ENCODE measurements at regions not wholly inside any gene's neighbourhood (a gene's known extent, or its start where the extent isn't known, plus 50 kb on each side); places are given as distances from the start of the nearest gene placed in this dataset.

DNA sequence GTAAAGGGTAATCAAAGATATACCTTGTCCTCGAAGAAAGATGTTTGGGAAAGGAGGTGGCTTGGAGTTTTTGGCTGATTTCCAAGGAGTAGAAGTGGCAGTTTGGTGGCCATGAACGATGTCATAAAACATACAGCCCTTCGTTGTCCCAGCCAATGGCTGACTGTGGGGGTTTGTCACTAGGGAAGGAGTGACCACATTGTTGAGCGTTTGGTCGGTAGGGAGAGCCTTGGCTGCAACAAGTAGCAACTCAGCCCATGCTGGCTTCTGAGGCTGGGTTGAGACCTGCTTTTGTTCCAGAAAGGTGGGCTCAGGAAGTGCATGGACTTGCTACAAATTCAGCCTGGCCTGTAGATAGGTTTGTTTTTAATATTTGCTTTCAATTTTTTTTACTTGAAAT, 128.3 kb downstream of the BOD1 start:
- Histone ChIP-seq H3K23me2 (ENCODE audit: low read depth, low read length) (no peaks in the 10 kb centered on the region), H3K4ac (replicated peaks; ENCODE audit: insufficient read length, low read depth, low read length) (no peak overlapping the region), H2BK5ac (ENCODE audit: low read depth, low read length) (no peak overlapping the region), H3K9me3 (ENCODE audit: insufficient read depth in 2 of 2, low read depth in 1 of 2, low read length in 1 of 2) (no peaks in the 10 kb centered on the region), H3K79me2 (ENCODE audit: control insufficient read depth in 1 of 2, insufficient read depth in 2 of 2, low read length in 2 of 2) (no peaks in the 10 kb centered on the region), H3K4me3 (ENCODE audit: extremely low read depth in 1 of 4, insufficient read depth in 2 of 4, low read depth in 3 of 4, low read length in 4 of 4) (no peak overlapping the region), H2BK12ac (ENCODE audit: low read depth, low read length) (no peak overlapping the region), H4K8ac (ENCODE audit: extremely low read depth, insufficient read depth, low read length) (no peak overlapping the region), H4K20me1 (replicated peaks in 1 of 2; ENCODE audit: control insufficient read depth in 1 of 2, insufficient read depth in 2 of 2, low read length in 2 of 2) (no peaks in the 10 kb centered on the region), H3K4me1 (replicated peaks in 1 of 4; ENCODE audit: control insufficient read depth in 3 of 4, insufficient read depth in 4 of 4, low read length in 3 of 4) (no peaks in the 10 kb centered on the region; a peak in 1 of 7 replicates), H3K4me2 (ENCODE audit: insufficient read depth in 1 of 2, low read depth in 2 of 2, low read length in 2 of 2) (no peak overlapping the region), H3K79me1 (ENCODE audit: low read depth, low read length) (no peaks in the 10 kb centered on the region), H3K23ac (ENCODE audit: insufficient read length) (no peak overlapping the region), H2AK5ac (ENCODE audit: low read depth, low read length) (no peak overlapping the region), H3K36me3 (ENCODE audit: control insufficient read depth in 2 of 4, insufficient read depth in 4 of 4, low read length in 3 of 4) (no peaks in the 10 kb centered on the region), H3K14ac (ENCODE audit: insufficient read length) (no peak overlapping the region), H2BK15ac (ENCODE audit: low read length) (no peak overlapping the region), H2AFZ (ENCODE audit: low read length) (no peak overlapping the region), H2BK120ac (replicated peaks; ENCODE audit: low read depth, low read length) (no peak overlapping the region), H3K9ac (replicated peaks in 1 of 4; ENCODE audit: extremely low read depth in 1 of 4, low read depth in 3 of 4, low read length in 3 of 4) (no peak overlapping the region), H3K18ac (ENCODE audit: extremely low read depth, low read length) (no peak overlapping the region), H3K27ac (ENCODE audit: low read depth, low read length) (no peak overlapping the region), H4K5ac (ENCODE audit: insufficient read length, low read depth, low read length) (no peak overlapping the region), H2BK20ac (ENCODE audit: low read length) (no peak overlapping the region), H3K56ac (replicated peaks; ENCODE audit: insufficient read length, low read depth, low read length) (no peak overlapping the region), H4K91ac (replicated peaks; ENCODE audit: insufficient read length, low read length) (no peak overlapping the region), H3K27me3 (replicated peaks in 1 of 4; ENCODE audit: control insufficient read depth in 3 of 4, extremely low read depth in 1 of 4, insufficient read depth in 3 of 4, low read length in 3 of 4) (no peaks in the 10 kb centered on the region)
- FAIRE-seq: no peak
- TF ChIP-seq CTBP2 (IDR thresholded peaks at IDR 0.05; ENCODE audit: borderline replicate concordance, insufficient read depth, insufficient read length, low read length): no peak
- TF ChIP-seq EGR1 (IDR thresholded peaks at IDR 0.05; ENCODE audit: borderline replicate concordance, low read depth, low read length): no peak
- no peak for TF ChIP-seq POLR2AphosphoS5 (IDR thresholded peaks at IDR 0.05; ENCODE audit: low read depth, low read length)
- TF ChIP-seq ATF2 (IDR thresholded peaks at IDR 0.05; ENCODE audit: low read length): no peak
- no peak for DNase-seq (ENCODE audit: low read depth in 1 of 2, low spot score in 2 of 2)
- CTCF ChIA-PET (ENCODE audit: partially characterized antibody): no interaction called here
- 94% methylated on average over 5 of the region's 5 CpGs; no CpG with 5 or more reads in 1 of the 2 experiments for WGBS, 2 experiments (ENCODE audit: extremely low coverage in 1 of 2, insufficient coverage in 1 of 2, insufficient read length in 1 of 2, insufficient replicate concordance in 2 of 2, low coverage in 1 of 2, low lambda C conversion rate in 2 of 2, missing lambda C conversion rate in 1 of 2)
- POLR2A ChIA-PET (ENCODE audit: partially characterized antibody): no interaction called here

All from H1 (cell line).